Breast epithelium (tissue), 3 donors: ENCODE measurements at regions not wholly inside any gene's neighbourhood (a gene's known extent, or its start where the extent isn't known, plus 50 kb on each side); places are given as distances from the start of the nearest gene placed in this dataset.

Experiments
- CTCF ChIP-seq, 3 donors: fragments of 450-650 bp; IDR thresholded peaks; one replicate each; pipeline ENCODE4 v1.5.1; 2016 to 2017; ENCODE audit warnings: antibody characterized with exemption in 3 of 3, mild to moderate bottlenecking in 3 of 3, moderate library complexity in 3 of 3
- POLR2AphosphoS5 ChIP-seq, 3 donors: sonication (generic); formaldehyde crosslinking; IDR thresholded peaks; one replicate each; pipeline ENCODE4 v1.6.1; 2017; ENCODE audit warnings: antibody characterized with exemption in 3 of 3

- no peak for TF ChIP-seq CTCF (IDR thresholded peaks at IDR 0.05)
- no peak for TF ChIP-seq POLR2AphosphoS5 (IDR thresholded peaks at IDR 0.05)
Observed at GRCh38 chr9:107945961-107946360, 456.4 kb upstream of the KLF4 start.
